NB4 (cell line): ENCODE measurements at regions not wholly inside any gene's neighbourhood (a gene's known extent, or its start where the extent isn't known, plus 50 kb on each side); places are given as distances from the start of the nearest gene placed in this dataset.

Experiments used
- DNase-seq: peaks from one replicate; pipeline ENCODE4 v3.0.0; 2010; ENCODE audit warnings: low read depth
- H3K4me3 ChIP-seq: one replicate; pipeline ENCODE4 v1.5.1; 2011; ENCODE audit warnings: mild to moderate bottlenecking, low read depth, low read length, moderate library complexity
- MYC ChIP-seq: IDR thresholded peaks from 2 replicates; pipeline ENCODE4 v1.6.1; 2011; ENCODE audit warnings: low read depth, low read length
- POLR2A ChIP-seq: IDR thresholded peaks from 2 replicates; pipeline ENCODE4 v1.6.1; 2011; ENCODE audit warnings: mild to moderate bottlenecking; ENCODE audit not compliant: insufficient read length; ENCODE audit errors: extremely low read depth
- TF ChIP-seq, protein P1 (sequence below): IDR thresholded peaks from one replicate; pipeline ENCODE4 v1.5.1; 2012; ENCODE audit warnings: low read depth, low read length
- TF ChIP-seq, protein P2 (sequence below): IDR thresholded peaks from 2 replicates; pipeline ENCODE4 v1.6.1; 2011; ENCODE audit warnings: low read depth, low read length

DNA sequence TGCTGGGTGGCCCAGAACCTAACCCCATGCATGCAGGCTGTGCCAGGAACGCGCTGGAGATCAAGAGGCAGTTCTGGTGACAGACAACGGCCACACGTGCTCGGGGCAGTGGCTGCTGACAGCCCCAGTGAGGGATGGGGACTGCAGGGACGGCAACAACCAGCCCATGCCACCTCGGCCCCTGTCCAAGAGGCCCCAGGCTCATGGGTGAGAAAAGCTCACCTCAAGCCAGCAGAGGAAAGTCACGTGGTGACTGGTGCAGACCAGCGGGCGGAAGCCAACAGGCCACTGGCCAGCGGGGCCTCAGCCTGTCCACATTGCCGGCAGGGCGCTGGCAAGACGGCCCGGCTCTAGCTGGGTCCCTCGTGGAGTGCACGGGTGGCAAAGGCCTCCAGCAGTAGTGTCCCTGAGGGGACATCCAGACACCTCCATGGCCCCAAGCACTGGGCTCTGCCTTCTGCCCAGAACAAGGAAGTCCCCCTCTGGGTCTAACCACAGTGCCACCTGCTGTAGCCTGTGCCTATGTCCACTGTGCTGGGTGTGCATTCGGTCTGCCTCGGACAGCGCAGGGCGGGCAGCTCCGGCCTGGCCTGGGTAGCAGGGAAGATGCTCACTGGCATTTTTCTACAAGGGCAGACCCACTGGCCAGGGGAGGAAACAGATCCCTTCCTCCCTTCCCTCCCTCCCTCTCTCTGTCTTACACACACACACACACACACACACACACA lies 134.1 kb downstream of the NCOR2 start:
- DNase-seq = peak; percentile 62
- TF ChIP-seq, protein P1, sequence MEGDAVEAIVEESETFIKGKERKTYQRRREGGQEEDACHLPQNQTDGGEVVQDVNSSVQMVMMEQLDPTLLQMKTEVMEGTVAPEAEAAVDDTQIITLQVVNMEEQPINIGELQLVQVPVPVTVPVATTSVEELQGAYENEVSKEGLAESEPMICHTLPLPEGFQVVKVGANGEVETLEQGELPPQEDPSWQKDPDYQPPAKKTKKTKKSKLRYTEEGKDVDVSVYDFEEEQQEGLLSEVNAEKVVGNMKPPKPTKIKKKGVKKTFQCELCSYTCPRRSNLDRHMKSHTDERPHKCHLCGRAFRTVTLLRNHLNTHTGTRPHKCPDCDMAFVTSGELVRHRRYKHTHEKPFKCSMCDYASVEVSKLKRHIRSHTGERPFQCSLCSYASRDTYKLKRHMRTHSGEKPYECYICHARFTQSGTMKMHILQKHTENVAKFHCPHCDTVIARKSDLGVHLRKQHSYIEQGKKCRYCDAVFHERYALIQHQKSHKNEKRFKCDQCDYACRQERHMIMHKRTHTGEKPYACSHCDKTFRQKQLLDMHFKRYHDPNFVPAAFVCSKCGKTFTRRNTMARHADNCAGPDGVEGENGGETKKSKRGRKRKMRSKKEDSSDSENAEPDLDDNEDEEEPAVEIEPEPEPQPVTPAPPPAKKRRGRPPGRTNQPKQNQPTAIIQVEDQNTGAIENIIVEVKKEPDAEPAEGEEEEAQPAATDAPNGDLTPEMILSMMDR = peak; percentile 15
- TF ChIP-seq, protein P2, sequence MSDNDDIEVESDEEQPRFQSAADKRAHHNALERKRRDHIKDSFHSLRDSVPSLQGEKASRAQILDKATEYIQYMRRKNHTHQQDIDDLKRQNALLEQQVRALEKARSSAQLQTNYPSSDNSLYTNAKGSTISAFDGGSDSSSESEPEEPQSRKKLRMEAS = peak; percentile 40; the same call in 1 of the 2 replicates
- TF ChIP-seq POLR2A = no peak

DNA sequence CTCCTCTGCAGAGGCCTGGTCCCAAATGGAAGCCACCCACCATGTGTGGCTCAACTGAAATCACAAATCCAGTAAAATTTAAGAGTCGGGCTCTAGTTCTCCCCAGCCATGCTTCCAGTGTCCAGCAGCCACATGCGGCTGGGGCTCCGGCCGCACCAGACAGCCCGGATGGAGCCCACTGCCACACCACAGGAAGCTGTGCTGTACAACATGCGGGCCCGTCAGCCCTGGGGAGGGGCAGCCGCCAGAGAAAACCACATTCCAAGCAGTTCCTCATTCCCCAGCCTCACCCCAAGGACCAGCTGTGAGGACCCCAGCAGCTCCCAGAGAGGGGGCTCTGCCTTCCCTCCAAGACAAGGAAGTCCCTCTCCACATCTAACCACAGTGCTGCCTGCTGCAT lies 135.0 kb downstream of the NCOR2 start:
- peak; percentile 99 for DNase-seq
- TF ChIP-seq, protein P2 = peak; percentile 80
- TF ChIP-seq POLR2A = no peak
- TF ChIP-seq, protein P1 = no peak
- peak; percentile 95 for TF ChIP-seq MYC
- H3K4me3 ChIP-seq = peak overlapping the region; percentile 41

More for the DNA sequence above, 134.1 kb downstream of the NCOR2 start:
- H3K4me3 ChIP-seq = no peak overlapping the region

DNA sequence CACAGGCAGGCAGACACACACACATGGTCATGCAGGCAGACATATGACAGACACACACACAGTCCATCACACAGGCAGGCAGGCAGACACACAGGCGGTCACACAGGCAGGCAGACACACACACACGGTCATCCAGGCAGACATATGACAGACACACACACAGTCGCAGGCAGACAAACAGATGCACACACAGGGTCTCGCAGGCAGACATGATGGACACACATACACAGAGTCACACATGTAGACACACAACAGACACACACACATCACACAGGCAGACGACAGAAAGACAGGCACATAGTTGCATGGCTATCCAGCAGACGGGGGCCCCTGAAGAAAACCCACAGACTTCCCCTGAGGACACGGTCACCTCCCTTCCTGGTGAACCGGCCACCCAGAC lies 135.4 kb downstream of the NCOR2 start:
- TF ChIP-seq POLR2A (no peak), MYC (no peak)
- TF ChIP-seq, protein P2 = no peak
- TF ChIP-seq, protein P1 = no peak
- H3K4me3 ChIP-seq = peak overlapping the region; percentile 41
- no peak for DNase-seq

DNA sequence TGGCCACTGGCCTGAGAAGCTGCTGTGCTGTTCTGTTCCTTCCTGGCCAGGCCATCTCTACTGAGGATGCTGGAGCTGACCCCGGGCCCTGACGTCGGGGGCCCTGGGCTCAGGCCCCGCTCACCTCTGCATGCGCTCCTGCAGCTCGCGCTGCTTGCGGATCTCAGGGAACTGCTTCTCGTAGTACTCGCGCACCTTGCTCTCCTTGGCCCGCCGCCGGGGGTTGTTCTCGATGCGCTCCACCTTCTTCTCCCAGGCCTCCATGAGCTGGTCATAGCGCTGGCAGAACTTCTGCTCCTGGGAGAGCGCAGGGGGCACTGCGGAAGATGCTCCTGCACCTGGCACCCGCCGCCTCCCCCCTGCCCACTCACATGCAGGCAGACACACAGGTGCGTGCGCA lies 135.6 kb downstream of the RFLNA start:
- no peak overlapping the region for H3K4me3 ChIP-seq
- no peak for DNase-seq
- TF ChIP-seq, protein P2 = no peak
- TF ChIP-seq, protein P1 = no peak
- TF ChIP-seq POLR2A = no peak
- TF ChIP-seq MYC = no peak

DNA sequence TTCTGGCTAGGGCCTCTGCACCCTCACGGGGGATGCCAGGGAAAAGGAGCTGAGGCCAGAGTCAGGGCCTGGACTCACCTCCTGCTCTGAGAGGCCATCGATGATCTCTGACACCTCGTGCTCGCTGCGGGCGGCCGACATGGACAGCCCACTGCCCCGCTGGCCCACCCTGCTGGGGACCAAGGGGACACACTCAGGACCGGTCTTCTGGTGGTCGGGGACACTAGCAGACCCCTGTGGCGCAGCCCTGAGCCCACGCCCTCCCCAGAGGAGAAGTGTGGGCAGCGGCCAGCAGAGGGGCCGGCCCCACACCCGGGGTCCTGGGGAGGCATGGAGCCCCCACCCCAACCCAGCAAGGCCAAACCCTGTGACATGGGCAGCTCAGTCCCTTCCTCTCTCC lies 134.6 kb downstream of the RFLNA start:
- TF ChIP-seq, protein P1 = no peak
- no peak for TF ChIP-seq MYC
- TF ChIP-seq, protein P2 = no peak
- TF ChIP-seq POLR2A = no peak
- H3K4me3 ChIP-seq = no peak overlapping the region
- no peak for DNase-seq
